ENCODE measurements at regions not wholly inside any gene's neighbourhood (a gene's known extent, or its start where the extent isn't known, plus 50 kb on each side); places are given as distances from the start of the nearest gene placed in this dataset.
"Not testable (repeated sequence)": the region's sequence is repeated elsewhere in the genome, so short reads cannot be mapped to it uniquely, and the experiment has no call there.

DNA sequence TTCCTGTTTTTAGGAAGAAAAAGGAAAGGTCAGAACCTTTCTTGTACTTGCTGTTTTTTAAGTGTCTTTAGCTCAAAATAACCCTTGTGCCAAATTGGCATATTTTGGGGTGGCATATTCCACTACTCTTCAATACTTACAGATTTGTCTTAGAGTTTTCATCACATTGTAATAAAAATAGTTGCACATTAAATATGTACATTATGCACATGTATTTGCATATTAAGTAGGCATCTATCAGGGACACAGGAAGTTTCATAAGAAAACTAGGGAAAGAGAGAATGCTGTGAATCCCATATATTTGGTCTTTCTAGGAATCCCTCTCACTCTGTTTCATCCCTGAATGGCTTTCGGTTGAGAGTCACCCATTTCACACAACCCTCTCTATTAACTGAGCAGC is 139.6 kb downstream of the LARP7 start:
- no peak for DNase-seq

DNA sequence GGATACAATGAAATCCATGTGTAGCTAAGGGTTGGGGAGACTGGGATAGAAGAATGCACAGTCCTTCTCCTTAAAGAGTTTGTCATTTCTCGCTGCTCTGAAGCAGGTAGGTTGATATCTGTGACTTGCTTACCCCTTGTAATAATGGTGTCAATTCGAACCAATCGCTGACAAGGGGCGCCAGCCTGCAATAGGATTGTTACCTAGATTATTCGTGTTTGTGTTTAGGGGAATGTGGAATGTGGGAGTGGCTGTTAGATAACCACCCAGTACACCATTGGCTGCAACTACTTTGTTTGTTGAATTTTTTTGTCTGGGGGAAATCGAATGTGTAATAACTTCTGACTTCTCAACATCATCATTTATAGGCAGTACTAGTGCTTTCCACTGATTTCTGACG is 141.6 kb downstream of the LARP7 start:
- no peak for DNase-seq

DNA sequence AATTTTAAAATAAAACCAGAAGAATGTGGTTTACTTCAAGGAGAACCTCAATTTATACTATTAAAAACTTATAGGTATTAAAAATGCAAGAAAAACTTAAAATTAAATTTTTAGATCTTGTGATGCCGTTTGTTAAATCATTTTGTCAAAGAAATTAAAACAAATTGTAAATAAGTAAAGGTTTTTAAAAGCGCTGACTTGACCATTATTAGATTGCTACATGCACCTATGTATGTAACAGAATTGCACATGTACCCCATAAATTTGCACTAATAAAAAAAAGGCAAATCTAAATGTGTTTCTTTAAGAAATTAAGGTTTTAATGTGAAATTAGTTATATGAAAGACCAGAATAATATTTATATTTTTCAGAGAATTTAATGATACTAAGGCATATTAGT is 156.1 kb downstream of the LARP7 start:
- no peak for DNase-seq

DNA sequence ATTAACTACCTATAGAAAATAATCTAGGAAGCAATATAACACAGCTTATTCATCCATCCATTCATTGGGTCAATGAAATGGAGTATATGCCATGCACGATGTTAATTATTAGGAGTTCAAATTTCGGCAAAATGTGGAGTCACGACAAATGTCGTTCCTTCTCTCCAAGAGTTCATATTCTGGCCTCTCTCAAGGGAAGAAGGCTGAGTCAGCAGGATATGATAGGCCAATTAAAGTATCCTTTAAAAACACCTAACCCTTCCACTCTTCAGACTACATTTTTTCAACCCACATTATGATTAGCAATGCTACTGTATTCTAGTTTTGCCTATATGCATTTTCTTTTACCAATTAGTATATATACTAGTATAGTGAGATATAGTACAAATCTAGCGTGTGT is 163.1 kb downstream of the LARP7 start:
- DNase-seq = no peak

DNA sequence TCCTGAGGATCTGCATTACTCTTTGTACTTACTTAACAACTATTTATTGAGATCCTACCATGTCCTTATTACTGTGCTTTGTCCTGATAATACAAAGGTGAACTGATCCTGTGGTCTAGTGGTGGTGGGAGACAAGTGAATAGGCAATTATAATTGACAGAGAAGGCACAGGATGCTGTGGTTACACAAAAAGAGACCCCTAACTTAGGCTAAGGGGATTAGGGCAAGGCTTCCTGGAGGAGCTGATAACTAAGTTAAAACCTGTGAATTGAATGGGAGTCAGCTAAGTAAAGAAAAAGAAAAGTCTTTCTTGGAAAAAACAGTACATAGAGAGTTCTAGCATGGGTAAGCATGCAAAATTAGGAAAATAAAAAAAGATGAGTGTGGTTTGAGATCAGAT is 164.4 kb downstream of the LARP7 start:
- DNase-seq = no peak

DNA sequence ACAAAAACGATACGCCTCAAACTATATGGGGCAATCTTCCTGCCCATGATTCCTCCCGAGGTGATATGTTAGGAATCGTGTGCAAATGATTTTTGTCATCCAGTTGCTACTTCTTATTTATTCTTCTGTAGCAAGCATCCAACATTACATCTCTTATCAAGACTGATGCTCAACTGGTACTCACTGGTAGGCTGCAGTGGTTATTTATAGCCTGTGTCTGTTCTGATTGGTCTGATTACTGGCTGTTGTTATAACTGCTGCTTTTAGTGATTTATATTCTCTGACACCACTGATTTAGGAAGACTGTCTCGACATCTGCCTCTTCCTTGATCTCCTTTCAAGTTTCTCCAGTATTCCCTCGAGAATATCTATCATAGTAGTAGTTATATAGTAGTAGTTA is 165.8 kb downstream of the LARP7 start:
- DNase-seq = no peak

DNA sequence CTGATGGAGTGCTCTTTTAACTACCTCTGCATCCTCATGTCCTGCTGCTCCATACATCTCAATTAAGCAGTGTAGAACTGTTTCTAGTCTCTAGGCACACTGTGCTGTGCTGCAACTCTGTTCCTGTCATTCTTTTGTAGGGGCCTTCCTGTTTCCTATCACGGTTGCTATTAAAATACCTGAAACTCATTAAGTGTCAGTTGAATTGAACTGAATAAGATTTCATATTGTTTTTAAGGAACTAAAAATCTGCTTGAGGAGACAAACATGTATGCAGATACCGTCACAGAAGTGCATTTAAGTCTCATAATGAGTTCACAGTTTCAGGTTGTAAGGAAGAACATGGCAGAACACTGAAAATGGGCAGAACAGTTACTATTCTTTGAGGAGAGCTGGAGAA is 170.1 kb downstream of the LARP7 start:
- no peak for DNase-seq

DNA sequence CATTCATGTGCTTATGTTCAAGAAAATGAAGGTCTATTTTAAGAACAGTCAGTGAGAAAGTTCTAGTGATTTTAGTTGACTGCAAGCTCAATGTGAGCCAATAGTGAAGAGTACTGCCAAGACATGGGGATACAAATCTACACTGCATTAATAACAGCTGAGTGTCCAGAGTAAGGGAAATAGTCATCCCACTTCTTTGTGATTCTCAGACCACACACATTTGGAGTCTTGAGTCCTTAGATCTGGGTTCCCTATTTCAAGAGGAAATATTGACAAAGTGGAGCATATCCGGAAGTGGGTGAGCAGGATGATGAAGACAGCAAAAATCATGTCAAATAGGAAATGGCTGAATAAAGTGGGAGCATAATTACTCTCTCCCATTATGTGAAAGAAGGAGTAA is 171.1 kb downstream of the LARP7 start:
- DNase-seq = no peak

DNA sequence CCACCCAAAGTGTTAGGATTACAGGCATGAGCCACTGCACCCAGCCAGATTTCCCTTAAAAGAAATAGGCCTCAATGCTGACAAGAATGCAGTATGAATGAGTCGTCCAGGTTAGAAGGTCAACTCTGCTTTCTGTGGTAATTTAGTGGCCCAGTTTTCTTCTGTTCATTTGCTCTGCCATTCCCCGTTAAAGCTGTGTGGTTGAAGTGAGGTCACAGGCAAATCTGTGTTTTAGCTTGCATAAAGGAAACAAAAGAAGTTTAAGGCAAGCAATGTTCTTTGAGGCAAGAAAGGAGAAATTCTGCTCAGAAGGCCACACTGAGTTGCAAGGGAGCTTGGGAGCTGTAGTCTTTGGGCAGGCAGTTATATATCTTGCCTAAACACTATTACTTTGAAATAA is 176.8 kb downstream of the LARP7 start:
- DNase-seq = no peak

DNA sequence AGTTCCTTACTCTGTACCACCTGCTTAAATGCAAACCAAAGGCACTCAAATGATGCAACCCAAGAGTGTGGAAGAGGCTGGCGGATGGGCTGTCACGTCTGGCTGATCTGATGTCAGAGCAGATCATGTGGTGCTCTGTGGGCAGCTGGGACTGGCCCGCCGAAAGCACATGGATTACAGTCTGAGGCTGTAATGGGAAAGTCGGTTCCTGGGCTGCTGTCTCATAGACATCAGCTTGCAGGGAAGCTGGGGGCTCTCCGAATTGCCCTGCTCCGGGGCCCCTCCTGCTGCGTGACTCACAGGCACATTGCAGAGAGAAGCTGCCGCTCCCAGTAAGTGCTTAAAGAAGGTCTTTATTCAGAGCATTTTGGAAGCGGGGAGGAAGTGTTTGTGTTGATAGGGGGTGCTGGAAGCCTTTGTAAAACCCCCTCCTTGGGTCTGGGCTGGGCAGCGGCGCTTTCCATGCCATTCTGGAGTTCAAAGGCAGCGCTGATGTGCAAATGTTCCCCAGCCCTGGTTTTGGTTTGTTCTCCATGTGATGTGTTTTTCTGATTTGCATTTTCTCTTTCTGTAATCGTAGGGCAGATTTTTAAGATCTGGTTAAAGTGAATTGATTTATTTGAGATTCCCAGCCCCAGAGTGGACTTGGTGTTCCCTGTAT is 181.1 kb downstream of the LARP7 start:
- peak; percentile 1 for DNase-seq

DNA sequence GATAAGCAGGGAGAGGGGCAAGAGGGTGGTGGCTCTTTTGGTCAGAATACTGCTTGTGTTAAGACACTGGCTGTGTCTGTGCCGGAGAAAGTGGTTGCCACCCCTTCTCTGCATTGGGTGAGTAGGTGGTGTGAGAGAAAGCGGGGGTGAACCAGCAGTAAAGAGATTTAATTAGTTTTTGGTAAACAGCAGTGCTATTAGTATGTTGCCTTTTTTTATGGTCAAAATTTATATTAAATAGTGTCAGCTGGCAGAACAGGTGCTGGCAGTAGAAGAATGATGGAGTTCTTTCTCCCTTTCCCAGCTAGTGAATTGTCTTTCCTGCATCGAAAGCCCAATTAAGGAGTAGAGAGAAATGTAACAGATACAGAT is 181.6 kb downstream of the LARP7 start:
- DNase-seq = no peak

DNA sequence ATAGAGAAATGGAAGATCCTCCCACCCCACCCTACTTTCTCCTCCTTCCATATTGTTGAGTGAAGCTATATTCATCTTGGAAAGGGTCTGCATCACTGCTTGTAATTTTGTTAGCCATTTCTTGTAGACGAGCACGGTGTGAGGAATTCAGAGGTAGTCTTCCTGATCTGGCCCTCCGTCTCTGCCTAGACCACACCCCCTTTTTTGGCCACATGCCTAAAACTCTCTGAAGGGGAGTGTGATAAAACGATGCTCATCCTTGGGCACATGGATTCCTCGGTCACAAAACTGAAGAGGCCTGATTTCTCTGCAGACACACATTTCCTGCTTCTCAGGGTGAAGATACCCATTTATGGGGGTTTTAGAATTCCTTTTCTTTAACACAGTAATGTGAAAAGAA is 182.8 kb downstream of the LARP7 start:
- DNase-seq = no peak

DNA sequence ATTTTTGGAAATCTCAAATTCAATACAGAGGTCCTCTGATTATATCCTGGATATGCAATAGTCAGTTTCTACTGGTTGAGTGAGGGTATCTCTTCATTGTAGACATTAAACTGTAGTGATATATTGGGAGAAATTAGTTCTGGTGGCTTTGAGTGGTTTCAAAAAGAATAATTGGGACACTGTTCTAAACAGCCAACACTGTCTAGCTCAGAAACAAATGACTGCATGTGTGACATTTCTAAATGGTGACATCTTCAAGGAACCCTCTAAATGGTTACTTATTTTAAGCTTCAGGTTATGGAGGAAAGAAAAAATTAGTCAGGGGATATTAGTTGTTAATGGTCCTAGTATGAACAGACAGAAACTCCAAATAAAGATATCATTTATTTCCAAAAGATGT is 186.2 kb downstream of the LARP7 start:
- no peak for DNase-seq

DNA sequence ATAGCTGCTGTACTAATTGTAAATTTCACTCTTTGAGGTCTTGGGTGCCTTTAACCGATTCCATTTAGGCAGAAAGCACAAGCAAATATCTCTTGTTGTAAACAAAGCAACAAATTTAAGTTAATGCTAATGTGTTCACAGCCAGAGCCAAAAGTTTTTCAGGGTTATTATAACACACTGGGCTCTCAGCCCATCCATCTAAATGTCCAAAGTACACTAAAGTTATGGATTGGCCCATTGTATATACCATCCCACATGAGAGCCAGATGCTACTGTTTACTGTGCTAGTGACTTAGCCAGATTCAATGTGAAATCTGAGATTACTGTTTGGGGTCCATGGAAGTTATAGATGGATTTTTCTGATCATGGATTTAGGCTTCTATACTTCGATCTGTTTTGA is 186.7 kb downstream of the LARP7 start:
- no peak for DNase-seq

DNA sequence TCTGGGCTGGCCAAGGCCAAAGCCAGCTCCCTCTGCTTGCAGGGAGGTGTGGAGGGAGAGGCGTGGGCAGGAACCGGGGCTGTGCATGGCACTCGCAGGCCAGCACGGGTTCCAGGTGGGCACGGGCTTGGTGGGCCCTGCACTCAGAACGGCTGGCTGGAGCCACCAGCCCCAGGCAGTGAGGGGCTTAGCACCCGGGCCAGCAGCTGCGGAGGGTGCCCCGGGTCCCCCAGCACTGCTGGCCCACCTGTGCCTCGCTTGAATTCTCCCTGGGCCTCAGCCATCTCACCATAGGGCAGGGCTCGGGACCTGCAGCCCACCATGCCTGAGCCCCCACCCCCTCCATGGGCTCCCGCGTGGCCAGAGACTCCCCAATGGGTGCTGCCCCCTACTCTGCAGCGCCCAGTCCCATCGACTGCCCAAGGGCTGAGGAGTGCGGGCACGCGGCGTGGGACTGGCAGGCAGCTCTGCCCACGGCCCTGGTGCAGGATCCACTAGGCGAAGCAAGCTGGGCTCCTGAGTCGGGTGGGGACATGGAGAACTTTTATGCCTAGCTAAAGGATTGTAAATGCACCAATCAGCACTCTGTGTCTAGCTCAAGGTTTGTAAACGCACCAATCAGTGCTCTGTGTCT is 193.9 kb downstream of the LARP7 start:
- DNase-seq = no peak

DNA sequence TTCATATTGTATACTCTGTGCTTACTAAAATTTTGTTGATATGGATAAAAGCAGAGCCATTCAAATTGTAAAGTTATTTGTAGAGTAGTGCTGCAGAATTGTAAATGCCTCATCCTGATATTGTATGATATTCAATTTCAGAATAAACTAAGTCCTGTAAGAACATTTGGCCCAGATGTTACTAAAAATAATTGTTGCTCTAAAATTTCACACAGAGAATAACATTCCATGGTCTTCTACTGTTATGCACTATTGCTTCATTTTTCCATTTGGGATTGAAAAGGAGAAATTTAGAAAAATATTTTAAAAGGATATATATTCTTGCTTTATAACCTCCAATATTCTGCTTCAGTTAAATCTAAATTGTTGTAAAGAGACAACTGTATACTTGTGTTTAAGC is 195.6 kb downstream of the LARP7 start:
- DNase-seq = no peak

DNA sequence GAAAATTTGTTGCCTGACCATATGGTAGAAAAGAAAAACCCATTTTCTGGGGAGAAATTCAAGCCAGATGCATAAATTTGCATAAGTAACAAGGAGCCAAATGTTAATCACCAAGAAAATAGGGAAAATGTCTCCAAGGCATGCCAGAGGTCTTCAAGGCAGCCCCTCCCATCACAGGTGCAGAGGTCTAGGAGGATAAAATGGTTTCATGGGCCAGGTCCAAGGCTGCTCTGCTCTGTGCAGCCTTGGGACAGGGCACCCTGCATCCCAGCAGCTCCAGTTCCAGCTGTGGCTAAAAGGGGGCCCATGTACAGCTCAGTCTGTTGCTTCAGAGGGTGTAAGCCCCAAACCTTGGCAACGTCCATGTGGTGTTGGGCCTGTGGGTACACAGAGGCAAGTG is 200.0 kb downstream of the LARP7 start:
- DNase-seq = no peak

DNA sequence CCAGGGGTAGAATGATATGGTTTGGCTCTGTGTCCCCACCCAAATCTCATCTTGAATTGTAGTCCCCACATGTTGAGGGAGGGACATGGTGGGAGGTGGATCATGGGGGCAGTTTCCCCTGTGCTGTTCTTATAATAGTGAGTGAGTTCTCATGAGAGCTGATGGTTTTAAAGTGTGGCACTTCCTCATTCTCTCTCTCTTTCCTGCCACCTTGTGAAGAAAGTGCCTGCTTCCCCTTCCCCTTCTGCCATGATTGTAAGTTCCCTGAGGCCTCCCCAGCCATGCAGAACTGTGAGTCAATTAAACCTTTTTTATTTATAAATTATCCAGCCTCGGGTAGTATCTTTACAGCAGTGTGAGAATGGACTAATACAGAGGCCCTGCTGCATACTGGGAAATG is 201.1 kb downstream of the LARP7 start:
- not testable (repeated sequence) for DNase-seq

DNA sequence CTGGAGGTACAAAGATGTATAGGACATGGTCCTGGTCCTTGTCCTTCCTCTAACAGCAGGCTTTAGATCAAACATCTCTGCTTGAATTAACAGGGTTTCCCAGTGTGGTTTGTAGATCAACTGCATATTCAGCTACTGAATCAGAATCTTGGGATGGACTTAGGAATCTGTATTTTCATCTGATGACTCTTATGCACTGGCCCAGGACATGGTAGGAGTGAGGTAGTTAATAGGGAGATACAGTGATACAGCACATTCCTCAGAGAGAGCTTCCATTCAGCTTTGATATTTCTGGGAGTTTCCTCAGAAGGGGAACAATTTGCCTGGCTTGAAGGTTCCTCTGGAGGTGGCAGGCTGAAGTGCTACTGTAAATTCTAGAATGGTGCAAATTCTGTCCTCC is 203.1 kb downstream of the LARP7 start:
- no peak for DNase-seq

DNA sequence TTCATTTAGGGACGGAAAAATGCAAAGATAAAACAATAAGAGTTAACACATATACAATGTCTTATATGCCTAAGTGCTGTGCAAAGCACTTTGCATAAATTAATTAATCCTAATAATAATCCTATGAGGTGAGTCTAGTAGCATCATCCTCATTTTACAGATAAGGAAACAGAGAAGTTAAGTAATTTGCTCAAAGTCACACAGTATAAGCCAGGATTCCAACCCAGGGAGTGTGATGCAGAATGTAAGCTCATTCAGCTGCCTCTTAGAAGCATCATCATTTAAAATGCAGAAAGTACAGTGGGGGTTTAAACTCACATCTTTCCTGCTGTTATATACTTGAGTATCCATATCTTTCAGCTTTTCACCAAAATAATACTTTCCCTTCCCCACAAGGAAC is 203.7 kb downstream of the LARP7 start:
- no peak for DNase-seq

DNA sequence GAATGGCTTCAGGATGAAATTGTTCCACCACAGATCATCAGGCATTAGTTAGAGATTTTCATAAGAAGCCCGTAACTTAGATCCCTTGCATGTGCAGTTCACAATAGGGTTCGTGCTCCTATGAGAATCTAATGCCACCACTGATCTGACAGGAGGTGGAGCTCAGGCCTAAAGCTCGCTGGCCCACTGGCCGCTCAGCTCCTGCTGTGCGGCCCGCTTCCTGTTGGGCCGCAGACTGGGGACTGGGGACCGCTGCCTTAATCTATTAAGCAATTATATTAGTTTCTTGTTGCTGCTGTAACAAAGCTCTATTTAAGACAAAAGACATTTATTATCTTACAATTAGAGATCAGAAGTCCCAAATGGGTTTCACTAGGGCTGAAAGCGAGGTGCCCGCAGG is 205.6 kb downstream of the LARP7 start:
- DNase-seq = no peak

DNA sequence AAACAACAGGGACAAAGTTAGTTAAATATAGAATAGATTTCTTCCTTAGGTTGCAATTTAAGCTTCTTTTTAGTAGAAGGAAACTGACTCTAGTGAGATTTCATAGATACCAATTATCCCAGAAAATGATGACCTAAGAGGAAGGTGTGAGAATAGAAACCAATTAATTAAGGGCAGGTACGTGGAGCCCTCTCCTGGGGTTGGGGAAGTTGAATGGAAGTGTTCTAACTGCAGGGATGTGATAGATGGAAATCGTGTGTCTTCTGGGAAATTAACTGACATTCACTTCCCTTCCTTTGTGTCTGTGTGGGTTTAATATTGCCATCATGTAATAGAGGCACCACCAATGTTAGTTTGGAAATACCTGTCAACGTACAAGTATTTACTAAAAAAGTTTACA is 204.1 kb upstream of the ANK2 start:
- no peak for DNase-seq

DNA sequence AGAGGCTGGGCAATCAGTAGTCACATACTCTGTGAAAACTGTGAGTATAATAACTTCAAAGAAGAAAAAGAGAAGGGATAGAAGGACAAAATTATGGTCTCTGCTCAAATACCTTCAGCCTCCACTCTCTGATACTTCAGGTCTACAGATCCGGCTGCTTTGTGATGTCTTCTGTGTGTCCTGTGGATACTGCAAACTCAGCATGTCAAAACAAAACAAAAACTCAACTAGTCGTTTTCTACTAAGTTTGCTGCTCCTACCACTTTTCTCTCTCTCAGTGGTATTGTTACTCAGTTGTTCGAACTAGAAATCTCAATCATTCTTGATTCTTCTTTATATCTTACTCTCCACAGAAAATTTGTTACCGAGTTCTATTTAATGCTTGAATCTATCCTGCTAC is 202.4 kb upstream of the ANK2 start:
- no peak for DNase-seq

DNA sequence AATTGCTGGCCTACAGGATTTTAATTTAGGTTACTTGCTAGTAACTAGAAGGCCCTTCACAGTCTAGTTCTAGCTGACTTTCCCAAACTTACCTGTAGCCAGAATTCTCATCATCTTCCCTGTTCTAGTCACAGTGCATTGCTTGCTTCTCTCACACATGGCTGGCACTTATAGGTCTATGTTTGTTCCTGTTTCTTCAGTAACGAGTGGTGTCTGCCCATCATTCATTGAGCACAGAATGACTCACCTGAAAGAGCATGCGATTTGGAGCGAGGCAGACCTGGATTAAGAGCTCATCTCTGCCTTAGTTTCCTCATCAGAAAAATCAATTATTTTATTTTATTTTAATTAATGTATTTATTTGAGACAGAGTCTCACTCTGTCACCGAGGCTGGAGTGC is 201.7 kb upstream of the ANK2 start:
- DNase-seq = no peak

DNA sequence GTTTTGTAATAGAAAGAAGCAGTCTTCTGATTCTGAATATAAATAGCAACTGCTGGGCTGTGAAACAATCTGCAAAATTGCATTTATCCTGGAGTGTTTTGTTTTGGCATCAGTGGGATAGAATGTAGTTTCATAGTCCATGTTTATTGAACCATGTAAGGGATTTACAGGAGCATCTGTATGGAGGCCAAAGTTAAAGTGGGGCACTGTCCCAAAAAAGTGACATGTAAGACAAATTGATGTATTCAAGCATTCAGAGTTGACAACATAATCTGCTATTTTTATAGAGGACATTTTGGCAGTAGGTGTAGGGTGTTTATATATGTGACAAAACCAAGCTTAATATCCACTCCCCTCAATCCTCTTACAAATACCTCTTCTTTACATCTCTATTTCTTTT is 200.5 kb upstream of the ANK2 start:
- no peak for DNase-seq

DNA sequence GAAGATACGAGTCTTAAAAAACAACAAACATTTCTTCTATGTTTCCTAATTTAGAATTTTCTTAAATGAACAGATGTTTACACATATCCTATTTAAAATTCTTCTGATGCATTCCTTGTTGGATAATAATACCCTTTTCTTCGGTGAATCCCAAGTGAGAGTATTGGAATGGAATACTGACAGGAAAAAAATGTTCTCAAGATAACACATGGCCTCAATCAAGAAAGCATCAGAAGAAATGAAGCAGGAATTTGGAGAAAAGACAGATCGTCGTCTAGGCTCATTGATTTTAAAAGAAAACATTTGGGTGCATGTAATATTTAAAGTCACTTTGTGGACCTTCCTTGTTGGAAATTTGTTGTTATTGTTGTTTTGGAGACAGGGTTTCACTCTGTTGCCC is 196.9 kb upstream of the ANK2 start:
- no peak for DNase-seq

Measured in activated T-cell treated with anti-CD3 and anti-CD28 coated beads for 4 hours (primary cell).